Gastroesophageal sphincter (tissue), 3 donors: ENCODE measurements at regions not wholly inside any gene's neighbourhood (a gene's known extent, or its start where the extent isn't known, plus 50 kb on each side); places are given as distances from the start of the nearest gene placed in this dataset.

Experiments used
- CTCF ChIP-seq, 4 experiments: fragments of 200-600 bp in 2 of 4; fragments of 450-650 bp in 2 of 4; sonication (generic) in 1 of 4; IDR thresholded peaks; one replicate each; pipeline ENCODE4 v1.5.1; 2017 to 2019; ENCODE audit warnings: antibody characterized with exemption in 4 of 4, mild to moderate bottlenecking in 2 of 4, moderate library complexity in 2 of 4
- EP300 ChIP-seq: sonication (generic); formaldehyde crosslinking; IDR thresholded peaks from one replicate; pipeline ENCODE4 v1.6.1; 2017; ENCODE audit warnings: antibody characterized with exemption, mild to moderate bottlenecking
- POLR2A ChIP-seq, 2 donors: fragments of 450-650 bp; IDR thresholded peaks; one replicate each; pipeline ENCODE4 v1.6.1; 2017; ENCODE audit warnings: antibody characterized with exemption in 2 of 2, mild to moderate bottlenecking in 2 of 2, moderate library complexity in 1 of 2
- POLR2AphosphoS5 ChIP-seq: sonication (generic); formaldehyde crosslinking; IDR thresholded peaks from one replicate; pipeline ENCODE4 v1.6.1; 2017; ENCODE audit warnings: antibody characterized with exemption

DNA sequence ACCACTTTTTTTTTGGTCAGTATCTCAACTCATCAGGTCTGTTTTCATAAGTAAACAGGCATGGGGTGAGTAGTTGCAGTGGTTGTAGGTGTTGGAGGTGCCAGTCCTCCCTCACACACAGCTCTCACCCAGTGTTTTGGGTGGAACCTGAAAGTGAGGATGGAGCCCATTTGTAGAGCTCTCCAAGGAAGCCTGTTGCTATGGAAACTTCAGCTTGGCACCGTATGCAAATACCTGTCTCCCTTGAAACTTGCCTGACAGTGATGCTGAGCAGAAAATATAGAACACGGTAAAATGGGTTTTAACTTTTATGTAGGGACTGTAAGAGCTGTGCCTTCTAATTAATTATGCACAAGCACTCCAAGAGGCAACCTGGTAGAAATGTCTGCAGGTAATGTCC is 214.1 kb downstream of the AJAP1 start:
- TF ChIP-seq CTCF (IDR thresholded peaks at IDR 0.05) (no peak), POLR2A (IDR thresholded peaks at IDR 0.05) (no peak), EP300 (no peak), POLR2AphosphoS5 (no peak)
